Activated CD4-positive, alpha-beta T cell treated with anti-CD3 and anti-CD28 coated beads, Interleukin-2, amount 50 U/mL, for 24 hours (primary cell): ENCODE measurements at regions not wholly inside any gene's neighbourhood (a gene's known extent, or its start where the extent isn't known, plus 50 kb on each side); places are given as distances from the start of the nearest gene placed in this dataset.

Experiments
- DNase-seq, 2 donors: peaks; one replicate each; pipeline ENCODE4 v3.0.0-alpha.2; 2020; ENCODE audit warnings: low read depth in 1 of 2, low spot score in 1 of 2

GRCh38 chr6:14453712-14454472 lies 336.3 kb downstream of the CD83 start:
- DNase-seq, result no peak

DNA sequence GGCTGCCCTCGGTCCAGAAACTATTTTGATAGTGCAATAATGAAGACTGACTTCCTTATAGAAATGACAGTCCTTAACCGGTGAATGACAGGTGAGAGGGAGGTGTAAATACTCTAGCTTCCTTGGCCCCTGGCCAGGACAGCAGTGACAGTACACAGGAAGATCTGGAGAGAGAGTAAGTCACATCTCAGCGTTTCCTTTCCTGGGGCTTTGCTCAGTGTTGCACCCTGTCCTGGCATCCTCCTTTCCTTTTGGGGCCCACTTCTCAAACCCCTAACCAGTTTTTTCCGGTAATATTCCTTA lies 336.9 kb downstream of the CD83 start:
- DNase-seq, result no peak

DNA sequence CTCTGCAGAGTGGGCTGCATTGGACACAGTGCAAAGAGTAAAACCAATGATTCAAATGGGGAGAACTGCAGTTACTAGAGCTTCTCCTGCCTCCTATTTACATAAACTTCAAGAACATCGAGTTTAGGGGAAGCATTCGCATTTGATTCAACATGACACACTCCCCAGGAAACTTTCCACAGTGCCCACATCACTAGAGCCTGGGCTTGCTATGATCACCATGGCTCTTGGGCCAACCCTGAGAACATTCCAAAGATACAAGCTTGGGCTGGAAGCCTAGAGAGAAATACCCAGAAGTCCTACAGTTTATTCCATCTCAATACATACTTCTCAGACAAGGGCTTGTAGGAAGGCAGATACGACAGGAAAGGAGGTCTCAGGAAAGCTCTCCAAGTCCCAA lies 337.9 kb downstream of the CD83 start:
- no peak for DNase-seq

DNA sequence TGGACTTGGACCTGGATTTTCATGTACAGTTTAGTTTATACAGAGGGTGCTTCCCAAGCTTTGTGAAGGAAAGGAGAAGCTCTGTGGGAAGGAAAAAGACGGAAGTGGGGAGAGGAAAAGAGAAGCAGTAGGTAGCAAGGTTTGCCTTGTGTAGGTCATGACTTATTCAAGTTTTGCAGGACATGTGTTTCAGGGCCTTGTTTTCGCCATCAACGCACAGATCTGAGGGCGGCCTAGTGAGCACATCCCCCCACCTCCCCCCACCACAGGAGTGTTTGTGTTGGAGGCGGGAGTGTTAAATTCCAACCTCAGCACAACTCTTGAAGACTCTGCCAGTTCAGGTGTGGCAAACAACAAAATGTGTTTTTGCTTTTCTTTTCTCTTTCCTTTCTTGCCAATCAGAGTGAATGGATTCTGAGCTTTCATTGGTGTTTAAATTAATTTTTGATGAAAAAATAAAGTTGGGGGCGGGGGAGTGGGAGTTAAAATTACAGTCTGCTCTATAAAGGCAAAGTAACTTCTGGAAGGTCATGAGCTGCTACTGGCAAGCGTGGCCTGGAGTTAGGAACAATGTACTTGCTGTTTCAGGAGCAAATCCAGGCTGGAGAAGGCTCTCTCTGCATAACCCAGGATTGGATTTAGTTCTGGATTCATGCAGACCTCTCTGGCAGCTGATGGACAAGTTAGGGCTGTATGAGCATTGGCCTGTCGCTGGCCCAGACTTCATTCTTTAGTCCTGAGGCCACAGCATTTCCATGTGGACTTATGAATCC lies 338.5 kb downstream of the CD83 start:
- no peak for DNase-seq

DNA sequence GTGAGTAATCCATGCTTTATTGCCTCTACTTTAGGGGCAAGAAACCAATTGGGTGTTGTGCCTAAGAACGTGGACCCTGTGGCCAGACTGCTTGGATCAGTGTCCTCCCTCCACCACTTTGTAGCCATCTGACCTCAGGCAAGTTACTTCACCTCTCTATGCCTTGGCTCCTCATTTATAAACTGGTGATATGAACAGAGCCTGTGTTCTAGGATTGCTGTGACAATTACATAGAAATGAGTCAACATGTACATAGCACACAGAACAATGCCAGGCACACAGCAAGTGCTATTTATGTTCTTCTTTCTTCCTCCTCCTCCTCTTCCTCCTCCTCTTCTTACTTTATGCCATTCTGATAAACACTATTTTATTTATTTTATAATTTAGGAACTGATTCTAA lies 339.4 kb downstream of the CD83 start:
- no peak for DNase-seq

GRCh38 chr6:14458669-14459266 lies 341.2 kb downstream of the CD83 start:
- no peak for DNase-seq

DNA sequence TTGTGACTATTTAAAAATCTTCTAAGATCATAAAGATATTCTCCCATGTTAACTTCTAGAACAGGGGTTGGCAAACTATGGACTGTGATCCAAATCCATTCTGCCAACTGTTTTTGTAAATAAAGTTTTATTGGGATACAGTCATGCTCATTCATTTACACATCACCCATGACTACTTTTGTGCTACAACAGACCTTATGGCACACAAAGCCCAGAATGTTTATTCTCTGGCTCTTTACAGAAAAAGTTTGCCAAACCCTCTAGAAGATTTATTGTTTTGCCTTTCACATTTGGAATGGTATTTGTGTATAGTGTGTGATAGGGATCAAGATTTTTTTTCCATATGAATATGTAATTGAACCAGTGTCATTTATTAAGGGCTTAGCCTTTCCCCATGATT lies 341.7 kb downstream of the CD83 start:
- no peak for DNase-seq

GRCh38 chr6:14460556-14460955 lies 343.0 kb downstream of the CD83 start:
- DNase-seq, result no peak

GRCh38 chr6:14462135-14462534 lies 344.6 kb downstream of the CD83 start:
- DNase-seq, result no peak

GRCh38 chr6:14462566-14462965 lies 345.0 kb downstream of the CD83 start:
- DNase-seq, result no peak

GRCh38 chr6:14463110-14463509 lies 345.5 kb downstream of the CD83 start:
- no peak for DNase-seq

- no peak for DNase-seq
Measured at GRCh38 chr6:14464055-14464454, 346.5 kb downstream of the CD83 start.

GRCh38 chr6:14464716-14465115 lies 347.1 kb downstream of the CD83 start:
- no peak for DNase-seq

DNA sequence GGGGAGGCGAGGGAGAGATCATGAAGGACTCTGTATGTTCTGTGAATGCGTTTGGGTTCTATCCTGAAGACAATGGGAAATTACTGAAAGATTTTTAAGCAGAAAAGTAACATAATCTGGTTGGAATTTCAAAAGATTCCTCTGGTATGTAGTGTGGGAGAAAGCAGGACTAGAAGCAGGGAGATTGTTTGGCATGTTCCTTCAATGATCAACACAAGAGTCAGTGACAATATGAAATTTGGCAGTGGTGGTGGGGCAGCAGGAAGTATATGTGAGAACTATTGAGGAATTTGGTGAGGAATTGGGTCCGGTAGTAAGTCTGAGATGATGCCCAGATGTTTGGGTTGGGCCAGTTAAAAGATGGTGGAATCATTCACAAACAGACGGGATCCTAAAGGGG lies 348.7 kb downstream of the CD83 start:
- no peak for DNase-seq

DNA sequence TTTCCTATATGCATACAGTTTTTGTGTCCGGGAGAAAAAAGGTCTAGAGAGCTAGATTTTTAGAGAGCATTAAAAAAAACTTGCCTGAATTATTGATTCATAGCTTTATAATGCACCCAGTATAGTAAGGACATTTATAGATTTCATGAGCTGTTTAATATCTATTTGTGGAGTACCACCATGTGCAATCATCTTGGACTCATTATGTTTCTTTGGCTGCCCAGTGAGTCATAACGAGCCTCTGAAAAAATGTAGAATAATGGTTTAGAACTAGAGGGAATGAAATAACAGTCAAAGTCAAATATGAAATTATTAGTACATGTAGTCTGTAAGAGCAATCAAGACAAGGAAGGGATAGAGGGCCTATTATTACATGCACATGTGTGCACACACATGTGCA lies 350.0 kb downstream of the CD83 start:
- DNase-seq, result no peak

DNA sequence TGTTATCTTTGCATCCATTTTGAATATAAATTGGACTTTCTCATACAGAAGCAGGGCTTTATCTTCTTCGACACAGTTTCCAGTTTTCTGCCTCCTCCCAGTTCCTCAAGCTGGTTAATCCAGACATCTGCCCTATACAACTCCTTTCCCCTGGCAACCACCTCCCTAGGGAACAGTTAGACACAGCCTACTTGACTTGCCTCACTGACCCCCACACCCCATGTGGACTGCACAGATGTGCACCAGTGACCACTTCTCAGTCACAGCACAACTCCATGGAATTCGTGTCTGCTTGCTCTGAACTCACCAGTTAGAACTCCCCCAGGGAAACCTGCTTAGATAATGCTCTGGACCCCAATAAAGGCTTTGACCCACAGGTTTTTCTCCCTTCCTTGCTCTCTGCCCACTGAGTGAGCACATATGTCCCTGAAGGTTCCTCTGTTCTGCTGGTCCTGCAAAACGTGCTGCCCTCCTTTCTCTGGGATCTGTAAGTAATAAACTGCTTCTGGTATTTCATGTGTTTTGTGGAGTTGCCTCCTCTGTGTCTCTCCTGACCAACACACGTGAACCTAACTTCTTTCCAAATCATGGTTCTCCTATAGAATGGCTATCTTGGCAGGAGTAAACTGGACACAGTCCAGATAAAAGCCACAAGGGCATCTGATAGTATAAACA lies 351.2 kb downstream of the CD83 start:
- no peak for DNase-seq

GRCh38 chr6:14470101-14470500 lies 352.5 kb downstream of the CD83 start:
- no peak for DNase-seq

DNA sequence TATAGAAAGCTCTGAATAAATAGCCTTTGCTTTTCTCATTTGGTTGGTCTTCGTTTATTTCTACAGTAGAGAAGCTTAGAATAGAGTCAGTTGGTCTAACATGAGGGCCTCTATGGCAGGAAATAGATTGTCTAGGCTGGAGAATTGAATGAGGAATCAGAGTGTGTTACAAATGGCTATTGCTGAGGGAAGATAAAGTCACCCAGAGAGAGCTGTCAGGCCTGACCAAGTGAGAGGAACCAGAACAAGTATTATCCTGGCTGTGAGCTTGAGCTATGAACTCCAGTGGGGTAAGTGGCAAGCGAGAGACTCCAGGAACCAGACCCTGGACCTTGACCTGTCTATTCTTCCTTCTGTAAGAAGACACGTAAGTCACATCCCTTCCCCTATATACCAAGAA lies 353.1 kb downstream of the CD83 start:
- no peak for DNase-seq

DNA sequence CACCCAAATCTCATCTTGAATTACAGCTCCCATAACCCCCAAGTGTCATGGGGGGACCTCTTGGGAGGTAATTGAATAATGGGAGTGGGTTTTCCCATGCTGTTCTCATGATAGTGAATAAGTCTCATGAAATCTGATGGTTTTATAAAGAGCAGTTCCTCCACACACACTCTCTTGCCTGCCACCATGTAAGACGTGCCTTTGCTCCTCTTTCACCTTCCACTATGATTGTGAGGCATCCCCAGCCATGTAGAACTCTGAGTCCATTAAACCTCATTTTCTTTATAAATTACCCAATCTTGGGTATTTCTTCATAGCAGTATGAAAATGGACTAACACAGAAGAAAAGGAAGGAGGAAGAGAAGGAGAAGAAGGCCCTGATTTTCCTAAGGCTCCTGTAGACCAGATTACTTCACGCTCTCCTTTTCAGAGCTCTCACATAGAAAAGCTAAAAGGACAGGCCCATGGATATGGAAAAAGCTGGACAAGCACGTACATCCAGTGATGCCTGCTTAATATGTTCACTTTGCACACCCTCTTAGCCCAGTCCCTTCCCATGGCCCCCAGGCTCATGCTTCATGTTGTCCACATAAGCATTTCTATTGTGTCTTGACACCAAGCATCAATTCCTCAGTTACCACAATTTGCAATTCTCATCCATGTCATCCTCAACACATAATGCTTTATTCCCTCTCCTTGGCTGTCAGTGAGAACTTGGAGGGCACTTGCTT lies 354.8 kb downstream of the CD83 start:
- no peak for DNase-seq

GRCh38 chr6:14472986-14473337 lies 355.4 kb downstream of the CD83 start:
- no peak for DNase-seq

GRCh38 chr6:14474816-14475215 lies 357.2 kb downstream of the CD83 start:
- no peak for DNase-seq
